GM21360 (cell line): ENCODE measurements at regions not wholly inside any gene's neighbourhood (a gene's known extent, or its start where the extent isn't known, plus 50 kb on each side); places are given as distances from the start of the nearest gene placed in this dataset.
"Not testable (repeated sequence)": the region's sequence is repeated elsewhere in the genome, so short reads cannot be mapped to it uniquely, and the experiment has no call there.

Source experiments
- ATAC-seq: cut with Tn5 transposase; IDR thresholded peaks from one replicate; pipeline ENCODE4 v1.9.1; 2021; ENCODE audit warnings: mild to moderate bottlenecking, moderate library complexity; ENCODE audit not compliant: unreplicated experiment

- ATAC-seq = no peak
These were observed 328.6 kb upstream of the F9 start for GRCh38 chrX:139201924-139202323.

GRCh38 chrX:139200793-139201192, 329.7 kb upstream of the F9 start:
- ATAC-seq = no peak

- ATAC-seq = no peak
These were observed 330.2 kb upstream of the F9 start for GRCh38 chrX:139200346-139200745.

GRCh38 chrX:139199933-139200332, 330.6 kb upstream of the F9 start:
- ATAC-seq = no peak

GRCh38 chrX:139198936-139199335, 331.6 kb upstream of the F9 start:
- ATAC-seq = no peak

- ATAC-seq = no peak
These were observed 333.6 kb upstream of the F9 start for GRCh38 chrX:139196890-139197289.

GRCh38 chrX:139194571-139195280, 335.8 kb upstream of the F9 start:
- ATAC-seq = no peak

GRCh38 chrX:139192386-139192961, 338.1 kb upstream of the F9 start:
- ATAC-seq = no peak

GRCh38 chrX:139191746-139192385, 338.7 kb upstream of the F9 start:
- ATAC-seq = no peak

GRCh38 chrX:139191286-139191685, 339.3 kb upstream of the F9 start:
- no peak for ATAC-seq

- no peak for ATAC-seq
These were observed 342.8 kb upstream of the F9 start for GRCh38 chrX:139187738-139188137.

- no peak for ATAC-seq
These were observed 343.5 kb upstream of the F9 start for GRCh38 chrX:139186991-139187390.

- ATAC-seq = no peak
These were observed 350.9 kb upstream of the F9 start for GRCh38 chrX:139179592-139179991.

GRCh38 chrX:139178980-139179379, 351.6 kb upstream of the F9 start:
- no peak for ATAC-seq

- ATAC-seq = no peak
These were observed 357.8 kb upstream of the F9 start for GRCh38 chrX:139172731-139173130.

GRCh38 chrX:139170526-139171173, 359.9 kb upstream of the F9 start:
- no peak for ATAC-seq

- no peak for ATAC-seq
These were observed 363.3 kb upstream of the F9 start for GRCh38 chrX:139167282-139167681.

- ATAC-seq = no peak
These were observed 372.3 kb upstream of the F9 start for GRCh38 chrX:139158256-139158655.

- ATAC-seq = no peak
These were observed 374.2 kb upstream of the F9 start for GRCh38 chrX:139156356-139156755.

GRCh38 chrX:139146625-139147024, 383.9 kb upstream of the F9 start:
- not testable (repeated sequence) for ATAC-seq

- ATAC-seq = no peak
These were observed 389.2 kb upstream of the F9 start for GRCh38 chrX:139141370-139141769.

- ATAC-seq = no peak
These were observed 396.2 kb upstream of the F9 start for GRCh38 chrX:139134316-139134715.
